WTC11 (cell line): ENCODE measurements at regions not wholly inside any gene's neighbourhood (a gene's known extent, or its start where the extent isn't known, plus 50 kb on each side); places are given as distances from the start of the nearest gene placed in this dataset.

Experiments
- ATAC-seq: fragments of 200-7000 bp; cut with Tn5 transposase; 2 replicates; pipeline ENCODE4 v1.10.0; 2021; ENCODE audit warnings: mild to moderate bottlenecking, moderate library complexity
- CTCF ChIA-PET: fragments of 300-600 bp; sonication (Branson Sonifier 250); formaldehyde crosslinking; loops from one replicate; lab custom pipeline; 2021; ENCODE audit warnings: antibody characterized with exemption; lab: Charles Lee
- POLR2A ChIA-PET: fragments of 350-600 bp; sonication (Branson Sonifier 250); formaldehyde crosslinking; loops from one replicate; lab custom pipeline; 2021; ENCODE audit warnings: antibody characterized with exemption; lab: Charles Lee
- DNase-seq: peaks from one replicate; pipeline ENCODE4 v3.0.0; 2021; ENCODE audit warnings: low spot score
- H3K27ac Mint-ChIP-seq: 2 replicates; pipeline ENCODE4 v1.8.0; 2021; ENCODE audit warnings: mixed read lengths
- H3K27me3 Mint-ChIP-seq: 2 replicates; pipeline ENCODE4 v1.8.0; 2021; ENCODE audit warnings: low read depth, mild to moderate bottlenecking, moderate library complexity, mixed read lengths
- H3K36me3 Mint-ChIP-seq: 2 replicates; pipeline ENCODE4 v1.8.0; 2021; ENCODE audit warnings: mixed read lengths
- H3K4me1 Mint-ChIP-seq: 2 replicates; pipeline ENCODE4 v1.8.0; 2022; ENCODE audit warnings: mixed read lengths
- H3K4me3 Mint-ChIP-seq: 2 replicates; pipeline ENCODE4 v1.8.0; 2021; ENCODE audit warnings: mild to moderate bottlenecking, moderate library complexity, mixed read lengths
- H3K9me3 Mint-ChIP-seq: 2 replicates; pipeline ENCODE4 v1.8.0; 2021; ENCODE audit warnings: mixed read lengths
- GTF2I ChIP-seq: fragments of 250-450 bp; sonication (Bioruptor Pico); conservative IDR thresholded peaks from 2 replicates; pipeline ENCODE4 v1.4.0; 2021; ENCODE audit warnings: mild to moderate bottlenecking
- IRF1 ChIP-seq: sonication (generic); formaldehyde crosslinking; IDR thresholded peaks from 2 replicates; pipeline ENCODE4 v1.8.0; 2023; ENCODE audit warnings: missing genetic modification reagents
- IRF2 ChIP-seq: sonication (generic); formaldehyde crosslinking; IDR thresholded peaks from 2 replicates; pipeline ENCODE4 v1.8.0; 2022; ENCODE audit warnings: low read depth, missing genetic modification reagents, borderline replicate concordance
- OVOL2 ChIP-seq: fragments of 250-450 bp; sonication (Bioruptor Pico); IDR thresholded peaks from 2 replicates; pipeline ENCODE4 v1.9.0; 2021; ENCODE audit warnings: mild to moderate bottlenecking, borderline replicate concordance
- SP1 ChIP-seq: sonication (generic); formaldehyde crosslinking; conservative IDR thresholded peaks from 2 replicates; pipeline ENCODE4 v1.8.1; 2022; ENCODE audit warnings: missing genetic modification reagents
- USF1 ChIP-seq: sonication (generic); formaldehyde crosslinking; IDR thresholded peaks from 2 replicates; pipeline ENCODE4 v1.8.0; 2022; ENCODE audit warnings: mild to moderate bottlenecking, missing genetic modification reagents
- ZNF121 ChIP-seq: sonication (generic); formaldehyde crosslinking; IDR thresholded peaks from 2 replicates; pipeline ENCODE4 v1.8.0; 2023; ENCODE audit warnings: missing genetic modification reagents

- ChIA-PET POLR2A (no interaction called here), CTCF (no interaction called here)
- no peak overlapping the region for H3K4me3 Mint-ChIP-seq
These were observed 50.0 kb upstream of the ZNF716 start for GRCh38 chr7:57399972-57400371.

More at GRCh38 chr7:57399972-57400371, 50.0 kb upstream of the ZNF716 start:
- no peak for DNase-seq
- H3K4me1 Mint-ChIP-seq = no peaks in the 10 kb centered on the region
- peaks cover 51% of the 10 kb centered on the region for H3K36me3 Mint-ChIP-seq
- no peak for TF ChIP-seq ZNF121
- no peak for TF ChIP-seq OVOL2
- TF ChIP-seq IRF1 (CRISPR knock-in tag) = no peak
- TF ChIP-seq GTF2I (CRISPR knock-in tag) = no peak
- TF ChIP-seq USF1 (CRISPR knock-in tag) = no peak
- no peak for TF ChIP-seq SP1
- no peak for TF ChIP-seq IRF2
- H3K27ac Mint-ChIP-seq = no peak overlapping the region
- peaks cover 39% of the 10 kb centered on the region for H3K9me3 Mint-ChIP-seq
- H3K27me3 Mint-ChIP-seq = peaks cover 16% of the 10 kb centered on the region
- ATAC-seq = no peak
